Stomach (tissue), 8 donors: ENCODE measurements at regions not wholly inside any gene's neighbourhood (a gene's known extent, or its start where the extent isn't known, plus 50 kb on each side); places are given as distances from the start of the nearest gene placed in this dataset.

Source experiments
- DNase-seq, 2 donors: peaks; one replicate each; pipeline versions ENCODE4 v3.0.0 to v3.0.0-alpha.2; 2013 to 2019
- H3K27ac ChIP-seq, 5 donors: fragments of 200-600 bp in 4 of 5; sonication (generic) in 4 of 5; one replicate each; pipeline ENCODE4 v1.5.1; 2013 to 2019; ENCODE audit warnings: mild to moderate bottlenecking in 1 of 5, moderate library complexity in 1 of 5
- H3K27me3 ChIP-seq, 3 donors: fragments of 200-600 bp; sonication (generic); one replicate each; pipeline ENCODE4 v1.5.1; 2017 to 2019; ENCODE audit warnings: mixed run types in 1 of 3
- H3K36me3 ChIP-seq, 4 donors: fragments of 200-600 bp; sonication (generic); 1 replicate in 3 of 4; 2 replicates in 1 of 4; pipeline ENCODE4 v1.5.1; 2016 to 2019
- H3K4me1 ChIP-seq, 4 donors: fragments of 200-600 bp; sonication (generic); one replicate each; pipeline ENCODE4 v1.5.1; 2016 to 2019
- H3K4me3 ChIP-seq, 4 donors: fragments of 200-600 bp; sonication (generic) in 3 of 4; one replicate each; pipeline ENCODE4 v1.5.1; 2016 to 2019; ENCODE audit warnings: mild to moderate bottlenecking in 1 of 4
- H3K9me3 ChIP-seq, 4 donors: fragments of 200-600 bp; sonication (generic); one replicate each; pipeline ENCODE4 v1.5.1; 2016 to 2019
- CTCF ChIP-seq, 7 experiments: fragments of 450-650 bp in 4 of 7; fragments of 200-600 bp in 3 of 7; sonication (generic) in 3 of 7; IDR thresholded peaks; one replicate each; pipeline ENCODE4 v1.5.1; 2016 to 2019; ENCODE audit warnings: antibody characterized with exemption in 7 of 7, control low read depth in 2 of 7, mild to moderate bottlenecking in 1 of 7
- EP300 ChIP-seq: sonication (generic); formaldehyde crosslinking; IDR thresholded peaks from one replicate; pipeline ENCODE4 v1.6.1; 2017; ENCODE audit warnings: antibody characterized with exemption
- POLR2A ChIP-seq, 4 donors: fragments of 450-650 bp; IDR thresholded peaks; one replicate each; pipeline ENCODE4 v1.6.1; 2016; ENCODE audit warnings: antibody characterized with exemption in 4 of 4, control low read depth in 2 of 4, mild to moderate bottlenecking in 1 of 4, moderate library complexity in 1 of 4
- POLR2AphosphoS5 ChIP-seq, 3 donors: sonication (generic); formaldehyde crosslinking; IDR thresholded peaks; one replicate each; pipeline ENCODE4 v1.6.1; 2016; ENCODE audit warnings: antibody characterized with exemption in 3 of 3
- WGBS, 5 donors: extraction: QIAGEN DNeasy Blood & Tissue Kit in 3 of 5; methylation state at CpG; one replicate each; pipeline versions ENCODE4 v1.1.5 to v1.1.7; 2013 to 2018; 5-methylcytosine and 5-hydroxymethylcytosine counted together
- intact Hi-C: fragments of 100-400 bp; cut with DNase I; formaldehyde crosslinking; loops from one replicate; pipeline ENCODE4 v1.15.1; 2023; ENCODE audit warnings: low total_unique reads
- donor health status: healthy with polysubstance abuse.
- donor health status: Bipolar disorder and iron deficiency.
- donor health status: healthy.

DNA sequence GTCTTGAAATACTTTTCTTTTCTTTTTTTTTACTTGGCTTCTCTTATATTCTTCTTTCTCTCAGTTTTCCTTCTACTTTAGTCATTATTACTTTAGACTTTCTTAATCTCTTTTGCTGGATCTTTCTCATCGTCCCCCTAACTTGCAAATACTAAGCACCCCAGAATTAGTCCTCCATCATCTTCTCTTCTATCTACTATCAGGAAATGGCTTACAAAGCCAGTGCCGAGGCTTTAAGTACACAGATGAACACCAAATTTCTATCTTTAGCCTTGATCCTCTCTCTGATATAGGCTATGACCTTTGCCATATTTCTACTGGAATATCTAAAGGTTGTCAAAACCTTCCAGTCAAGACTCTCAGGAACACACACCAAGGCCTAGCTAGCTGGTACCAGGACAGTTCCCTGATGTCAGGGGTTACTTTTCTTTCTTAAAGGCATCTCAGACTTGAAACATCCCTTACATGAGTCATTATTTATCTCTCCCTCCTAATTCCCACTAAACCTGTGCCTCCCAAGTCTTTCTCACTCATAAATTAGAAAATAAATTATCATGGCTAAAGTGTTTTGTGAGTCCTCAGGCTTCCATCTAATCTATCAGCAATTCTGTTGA lies 278.6 kb upstream of the TCF21 start:
- intact Hi-C loops, result no loop called here
- Histone ChIP-seq H3K9me3 (no peaks in the 10 kb centered on the region), H3K4me1 (no peaks in the 10 kb centered on the region), H3K4me3 (no peak overlapping the region), H3K27ac (peak overlapping the region in 3 of 5 donors; percentile 33 to 46 (median 44)), H3K36me3 (no peaks in the 10 kb centered on the region), H3K27me3 (peaks cover 0 to 12% (median 0%) of the 10 kb centered on the region in 3 donors)
- DNase-seq, result no peak
- WGBS, 5 donors, result 74 to 85% (median 77%) methylated on average over 2 of the region's 2 CpGs
- TF ChIP-seq CTCF (IDR thresholded peaks at IDR 0.05), result no peak
- TF ChIP-seq POLR2A (IDR thresholded peaks at IDR 0.05), result no peak
- TF ChIP-seq EP300, result no peak
- no peak for TF ChIP-seq POLR2AphosphoS5 (IDR thresholded peaks at IDR 0.05)

DNA sequence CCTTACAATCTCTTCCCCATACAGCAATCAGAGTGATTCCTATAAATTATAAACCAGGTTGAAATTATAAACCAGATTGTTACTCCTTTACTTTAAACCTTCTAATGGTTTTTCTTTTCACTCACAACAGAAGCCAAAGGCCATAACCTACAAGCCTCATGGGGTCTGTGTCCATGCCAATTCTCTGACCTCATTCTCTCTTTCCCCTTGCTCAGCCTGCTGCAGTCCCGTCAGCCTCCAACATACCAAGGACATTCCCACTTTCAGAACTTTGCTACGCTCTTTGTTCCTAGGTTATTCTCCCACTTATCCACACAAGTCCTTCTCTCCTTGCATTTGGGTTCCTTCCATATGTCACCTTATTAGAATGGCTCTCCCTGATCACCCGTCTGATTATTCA lies 277.9 kb upstream of the TCF21 start:
- DNase-seq, result no peak
- no peak for TF ChIP-seq POLR2A (IDR thresholded peaks at IDR 0.05)
- TF ChIP-seq CTCF (IDR thresholded peaks at IDR 0.05), result no peak
- TF ChIP-seq POLR2AphosphoS5 (IDR thresholded peaks at IDR 0.05), result no peak
- TF ChIP-seq EP300, result no peak
- Histone ChIP-seq H3K27me3 (peaks cover 0 to 12% (median 0%) of the 10 kb centered on the region in 3 donors), H3K27ac (peak overlapping the region in 2 of 5 donors; percentile 33 to 46), H3K9me3 (no peaks in the 10 kb centered on the region), H3K4me1 (no peaks in the 10 kb centered on the region), H3K36me3 (no peaks in the 10 kb centered on the region), H3K4me3 (no peak overlapping the region)
- intact Hi-C loops, result no loop called here
- WGBS, 5 donors, result 83 to 87% (median 87%) methylated on average over 3 of the region's 3 CpGs

DNA sequence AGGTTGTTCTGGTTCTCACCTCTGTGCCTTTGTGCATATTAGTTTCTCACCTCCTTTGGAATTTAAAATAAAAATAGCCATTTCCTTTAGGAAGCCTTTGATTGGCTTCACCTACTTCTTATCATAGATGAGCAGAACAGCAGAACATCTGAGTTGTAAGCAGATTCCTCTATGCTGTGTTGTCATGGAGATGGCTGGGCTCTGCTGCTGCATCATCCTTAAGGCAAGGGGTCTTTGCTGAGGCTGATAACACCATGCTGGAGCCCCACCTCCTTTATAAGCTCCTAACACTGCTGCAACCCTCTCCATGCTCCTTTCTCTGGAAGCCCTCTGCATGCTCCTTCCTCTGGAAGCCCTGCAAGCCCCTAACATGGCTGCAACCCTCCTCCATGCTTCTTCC lies 276.5 kb upstream of the TCF21 start:
- H3K27me3 ChIP-seq, result peaks cover 0 to 12% (median 0%) of the 10 kb centered on the region in 3 donors
- no peaks in the 10 kb centered on the region for H3K36me3 ChIP-seq
- intact Hi-C loops, result no loop called here
- H3K27ac ChIP-seq, result no peak overlapping the region
- no peak for TF ChIP-seq POLR2A (IDR thresholded peaks at IDR 0.05)
- no peak for TF ChIP-seq CTCF (IDR thresholded peaks at IDR 0.05)
- no peak for TF ChIP-seq EP300
- no peak for TF ChIP-seq POLR2AphosphoS5 (IDR thresholded peaks at IDR 0.05)
- no peaks in the 10 kb centered on the region for H3K9me3 ChIP-seq
- H3K4me3 ChIP-seq, result no peak overlapping the region
- no peaks in the 10 kb centered on the region for H3K4me1 ChIP-seq
- DNase-seq, result no peak

- no peak overlapping the region for H3K4me3 ChIP-seq
- no peaks in the 10 kb centered on the region for H3K9me3 ChIP-seq
- no peaks in the 10 kb centered on the region for H3K36me3 ChIP-seq
- no peaks in the 10 kb centered on the region for H3K4me1 ChIP-seq
- H3K27me3 ChIP-seq, result peaks cover 0 to 12% (median 0%) of the 10 kb centered on the region in 3 donors
- no peak overlapping the region for H3K27ac ChIP-seq
- TF ChIP-seq POLR2A (IDR thresholded peaks at IDR 0.05) (no peak), CTCF (IDR thresholded peaks at IDR 0.05) (no peak), EP300 (no peak), POLR2AphosphoS5 (IDR thresholded peaks at IDR 0.05) (no peak)
- intact Hi-C loops, result no loop called here
- no peak for DNase-seq
- 42 to 59% (median 52%) methylated on average over 3 of the region's 3 CpGs for WGBS, 5 donors
These were observed 275.7 kb upstream of the TCF21 start for GRCh38 chr6:133613211-133613610.
